ENCODE measurements at regions not wholly inside any gene's neighbourhood (a gene's known extent, or its start where the extent isn't known, plus 50 kb on each side); places are given as distances from the start of the nearest gene placed in this dataset.

DNA sequence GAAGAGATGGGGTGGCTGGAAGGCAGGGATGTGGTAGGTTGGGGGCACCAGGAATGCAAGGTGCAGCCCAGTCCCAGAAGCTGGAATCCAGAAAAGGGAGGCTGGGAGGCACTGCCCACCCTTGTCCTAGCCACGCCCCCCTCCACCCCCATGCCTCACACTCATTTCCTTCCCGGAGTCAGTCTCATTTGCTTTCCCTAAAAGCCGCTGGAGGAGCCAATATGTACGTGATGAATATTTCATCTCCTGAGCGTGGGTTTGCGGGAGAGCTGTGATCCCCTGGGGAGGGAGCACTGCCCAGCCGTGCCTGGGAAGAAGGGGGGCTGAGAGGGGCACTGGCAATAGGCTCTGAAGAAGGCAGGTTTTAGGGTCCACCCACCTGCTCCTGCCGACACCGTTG lies 124.5 kb upstream of the LHX1 start:
- Histone ChIP-seq H3K27me3 (ENCODE audit: control insufficient read depth in 3 of 3, insufficient read depth in 3 of 3, low read depth in 1 of 3, low read length in 3 of 3) (peaks cover 2 to 92% (median 23%) of the 10 kb centered on the region in 3 experiments), H2AFZ (ENCODE audit: low read length) (no peak overlapping the region), H2BK5ac (ENCODE audit: low read length) (no peak overlapping the region), H3K79me1 (ENCODE audit: low read depth, low read length) (no peaks in the 10 kb centered on the region), H3K9ac (ENCODE audit: low read depth, low read length, poor library complexity) (no peak overlapping the region), H4K8ac (ENCODE audit: low read depth, low read length) (no peak overlapping the region), H2AK5ac (ENCODE audit: low read depth, low read length) (no peak overlapping the region), H3K9me3 (replicated peaks in 1 of 2; ENCODE audit: control insufficient read depth in 2 of 2, insufficient read depth in 1 of 2, low read depth in 1 of 2, low read length in 2 of 2) (peaks cover 0 to 3% of the 10 kb centered on the region in 2 donors), H3K4me1 (ENCODE audit: control insufficient read depth in 2 of 2, insufficient read depth in 1 of 2, low read depth in 1 of 2, low read length in 2 of 2) (peaks cover 7 to 27% of the 10 kb centered on the region in 2 donors), H2BK15ac (ENCODE audit: low read length) (no peak overlapping the region), H3K4me2 (ENCODE audit: insufficient read depth, low read length, poor library complexity, severe bottlenecking) (no peak overlapping the region), H3K14ac (ENCODE audit: low read length) (peak overlapping the region; percentile 3), H3K4ac (ENCODE audit: low read length) (no peak overlapping the region), H3K36me3 (replicated peaks in 1 of 2; ENCODE audit: control insufficient read depth in 2 of 2, insufficient read depth in 2 of 2, low read length in 2 of 2) (no peaks in the 10 kb centered on the region), H3K27ac (replicated peaks; ENCODE audit: low read length) (no peak overlapping the region), H2BK12ac (ENCODE audit: low read length) (peak overlapping the region; percentile 65), H3K18ac (ENCODE audit: low read length) (peak overlapping the region; percentile 15), H3K23ac (ENCODE audit: low read depth, low read length, poor library complexity) (no peak overlapping the region), H3K4me3 (ENCODE audit: low read length in 2 of 2) (no peak overlapping the region), H4K91ac (ENCODE audit: low read depth, low read length, poor library complexity) (no peak overlapping the region), H2BK120ac (ENCODE audit: low read depth, low read length) (no peak overlapping the region)
- no CpG with 5 or more reads among the region's 9 CpGs for WGBS, 2 donors (ENCODE audit: extremely low coverage in 2 of 2, insufficient read length in 2 of 2, insufficient replicate concordance in 1 of 2)
- no peak for DNase-seq (ENCODE audit: low spot score)

DNA sequence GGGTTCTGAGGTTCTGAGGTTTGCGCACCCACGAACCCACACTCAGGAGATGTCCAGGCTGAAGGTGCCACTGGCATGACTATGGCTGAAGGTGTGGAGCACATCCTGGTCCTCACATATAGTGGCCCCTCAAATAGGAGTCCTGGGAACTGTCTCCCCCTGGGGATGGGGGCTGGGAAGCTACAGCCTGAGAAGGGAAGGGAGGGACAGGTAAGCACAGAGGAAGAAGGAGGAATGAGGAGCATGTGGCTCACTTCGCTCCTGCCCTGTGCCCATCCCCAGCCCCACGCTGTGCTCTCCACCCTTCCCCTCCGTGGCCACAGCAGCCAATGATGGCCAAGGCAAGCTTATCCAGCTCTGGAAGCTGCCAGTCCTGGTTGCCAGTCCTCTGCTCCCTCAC lies 123.9 kb upstream of the LHX1 start:
- no peak overlapping the region for H2BK12ac ChIP-seq (ENCODE audit: low read length)
- WGBS, 2 donors (ENCODE audit: extremely low coverage in 2 of 2, insufficient read length in 2 of 2, insufficient replicate concordance in 1 of 2), result no CpG with 5 or more reads among the region's 5 CpGs

DNA sequence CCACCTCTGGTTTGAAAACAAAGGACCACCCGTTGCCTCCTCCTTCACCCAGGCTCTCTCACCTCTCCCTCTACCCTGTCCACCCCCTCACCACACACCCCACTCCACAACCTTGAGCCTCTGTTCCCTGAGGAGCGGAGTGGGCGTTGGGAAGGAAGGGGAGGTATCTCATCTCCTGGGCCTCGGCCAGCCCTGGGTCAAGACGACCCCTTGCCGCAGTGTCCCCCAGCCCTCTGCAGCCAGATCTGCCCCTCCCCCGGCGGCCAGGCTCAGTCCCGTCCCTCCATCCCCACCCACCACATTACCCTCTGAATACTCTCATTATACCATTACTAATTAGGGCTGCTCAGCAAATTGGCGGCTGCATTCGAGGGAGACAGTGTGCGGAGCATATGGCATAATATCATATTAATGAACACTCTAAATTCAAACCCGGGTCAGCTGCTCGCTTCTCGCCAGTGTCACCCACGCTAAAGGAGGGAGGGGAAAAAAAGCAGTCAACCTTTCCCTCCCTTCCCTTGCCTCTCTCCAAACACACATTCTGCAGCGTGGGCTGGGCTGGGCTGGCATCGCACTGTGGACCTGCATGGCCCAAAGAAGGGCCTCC lies 123.2 kb upstream of the LHX1 start:
- Histone ChIP-seq H3K9ac (ENCODE audit: low read depth, low read length, poor library complexity) (no peak overlapping the region), H2BK15ac (ENCODE audit: low read length) (no peak overlapping the region), H4K91ac (ENCODE audit: low read depth, low read length, poor library complexity) (peak overlapping the region; percentile 48), H2AK5ac (ENCODE audit: low read depth, low read length) (no peak overlapping the region), H2BK5ac (ENCODE audit: low read length) (no peak overlapping the region), H3K23ac (ENCODE audit: low read depth, low read length, poor library complexity) (peak overlapping the region; percentile 16), H3K4me1 (ENCODE audit: control insufficient read depth in 2 of 2, insufficient read depth in 1 of 2, low read depth in 1 of 2, low read length in 2 of 2) (peaks cover 0 to 22% of the 10 kb centered on the region in 2 donors), H3K79me1 (ENCODE audit: low read depth, low read length) (no peaks in the 10 kb centered on the region), H3K4ac (ENCODE audit: low read length) (no peak overlapping the region), H3K27me3 (ENCODE audit: control insufficient read depth in 3 of 3, insufficient read depth in 3 of 3, low read depth in 1 of 3, low read length in 3 of 3) (peaks cover 0 to 87% (median 10%) of the 10 kb centered on the region in 3 experiments), H2BK120ac (ENCODE audit: low read depth, low read length) (no peak overlapping the region), H2AFZ (ENCODE audit: low read length) (no peak overlapping the region), H4K8ac (ENCODE audit: low read depth, low read length) (no peak overlapping the region), H3K4me3 (ENCODE audit: low read length in 2 of 2) (no peak overlapping the region), H3K14ac (ENCODE audit: low read length) (no peak overlapping the region), H2BK12ac (ENCODE audit: low read length) (no peak overlapping the region), H3K36me3 (replicated peaks in 1 of 2; ENCODE audit: control insufficient read depth in 2 of 2, insufficient read depth in 2 of 2, low read length in 2 of 2) (no peaks in the 10 kb centered on the region), H3K27ac (replicated peaks; ENCODE audit: low read length) (no peak overlapping the region), H3K18ac (ENCODE audit: low read length) (peak overlapping the region; percentile 74), H3K4me2 (ENCODE audit: insufficient read depth, low read length, poor library complexity, severe bottlenecking) (no peak overlapping the region), H3K9me3 (replicated peaks in 1 of 2; ENCODE audit: control insufficient read depth in 2 of 2, insufficient read depth in 1 of 2, low read depth in 1 of 2, low read length in 2 of 2) (peaks cover 0 to 3% of the 10 kb centered on the region in 2 donors)
- no peak for DNase-seq (ENCODE audit: low spot score)
- WGBS, 2 donors (ENCODE audit: extremely low coverage in 2 of 2, insufficient read length in 2 of 2, insufficient replicate concordance in 1 of 2), result no CpG with 5 or more reads among the region's 18 CpGs

More for the DNA sequence above, 123.9 kb upstream of the LHX1 start:
- H3K4me2 ChIP-seq (ENCODE audit: insufficient read depth, low read length, poor library complexity, severe bottlenecking), result no peak overlapping the region
- H3K14ac ChIP-seq (ENCODE audit: low read length), result no peak overlapping the region
- H3K79me1 ChIP-seq (ENCODE audit: low read depth, low read length), result no peaks in the 10 kb centered on the region
- no peaks in the 10 kb centered on the region for H3K36me3 ChIP-seq (replicated peaks in 1 of 2; ENCODE audit: control insufficient read depth in 2 of 2, insufficient read depth in 2 of 2, low read length in 2 of 2)
- H3K27ac ChIP-seq (replicated peaks; ENCODE audit: low read length), result no peak overlapping the region
- H2BK120ac ChIP-seq (ENCODE audit: low read depth, low read length), result no peak overlapping the region
- H3K18ac ChIP-seq (ENCODE audit: low read length), result no peak overlapping the region
- peaks cover 0 to 3% of the 10 kb centered on the region in 2 donors for H3K9me3 ChIP-seq (replicated peaks in 1 of 2; ENCODE audit: control insufficient read depth in 2 of 2, insufficient read depth in 1 of 2, low read depth in 1 of 2, low read length in 2 of 2)
- no peak overlapping the region for H4K91ac ChIP-seq (ENCODE audit: low read depth, low read length, poor library complexity)
- no peak overlapping the region for H2BK5ac ChIP-seq (ENCODE audit: low read length)
- no peak overlapping the region for H3K23ac ChIP-seq (ENCODE audit: low read depth, low read length, poor library complexity)
- no peak for DNase-seq (ENCODE audit: low spot score)
- H2BK15ac ChIP-seq (ENCODE audit: low read length), result no peak overlapping the region
- H2AFZ ChIP-seq (ENCODE audit: low read length), result no peak overlapping the region
- peaks cover 0 to 87% (median 17%) of the 10 kb centered on the region in 3 experiments for H3K27me3 ChIP-seq (ENCODE audit: control insufficient read depth in 3 of 3, insufficient read depth in 3 of 3, low read depth in 1 of 3, low read length in 3 of 3)
- H4K8ac ChIP-seq (ENCODE audit: low read depth, low read length), result no peak overlapping the region
- H3K4me3 ChIP-seq (ENCODE audit: low read length in 2 of 2), result no peak overlapping the region
- peak overlapping the region; percentile 89 for H2AK5ac ChIP-seq (ENCODE audit: low read depth, low read length)
- H3K9ac ChIP-seq (ENCODE audit: low read depth, low read length, poor library complexity), result no peak overlapping the region
- no peak overlapping the region for H3K4ac ChIP-seq (ENCODE audit: low read length)
- H3K4me1 ChIP-seq (ENCODE audit: control insufficient read depth in 2 of 2, insufficient read depth in 1 of 2, low read depth in 1 of 2, low read length in 2 of 2), result peaks cover 4 to 26% of the 10 kb centered on the region in 2 donors

DNA sequence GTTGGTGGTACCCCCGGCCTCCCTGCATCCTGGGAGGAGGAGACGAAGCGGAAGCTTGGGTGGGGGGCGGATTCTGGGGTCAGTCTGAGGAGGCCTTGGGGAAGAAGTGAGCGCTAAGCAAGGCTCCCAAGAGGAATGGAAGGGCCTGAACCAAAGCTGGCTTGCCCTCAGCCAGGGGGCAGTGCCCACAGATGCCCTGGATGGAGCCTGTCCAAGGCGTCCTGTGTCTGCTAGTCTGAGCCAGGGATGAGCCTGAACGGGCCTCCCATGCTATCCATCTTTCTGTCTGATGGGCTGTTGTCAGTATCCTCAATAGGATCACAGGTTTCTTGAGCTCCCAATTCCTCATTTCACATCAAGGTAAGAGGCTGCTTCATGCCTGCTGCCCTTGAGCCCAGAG lies 122.3 kb upstream of the LHX1 start:
- whole genome bisulfite sequencing, 2 donors (ENCODE audit: extremely low coverage in 2 of 2, insufficient read length in 2 of 2, insufficient replicate concordance in 1 of 2), result no CpG with 5 or more reads among the region's 7 CpGs
- Histone ChIP-seq H3K36me3 (replicated peaks in 1 of 2; ENCODE audit: control insufficient read depth in 2 of 2, insufficient read depth in 2 of 2, low read length in 2 of 2) (no peaks in the 10 kb centered on the region), H3K4me3 (ENCODE audit: low read length in 2 of 2) (no peak overlapping the region), H2AFZ (ENCODE audit: low read length) (no peak overlapping the region), H3K27me3 (ENCODE audit: control insufficient read depth in 3 of 3, insufficient read depth in 3 of 3, low read depth in 1 of 3, low read length in 3 of 3) (peaks cover 0 to 85% (median 4%) of the 10 kb centered on the region in 3 experiments), H3K9ac (ENCODE audit: low read depth, low read length, poor library complexity) (no peak overlapping the region), H2BK15ac (ENCODE audit: low read length) (peak overlapping the region; percentile 60), H4K8ac (ENCODE audit: low read depth, low read length) (no peak overlapping the region), H3K4ac (ENCODE audit: low read length) (no peak overlapping the region), H3K4me1 (ENCODE audit: control insufficient read depth in 2 of 2, insufficient read depth in 1 of 2, low read depth in 1 of 2, low read length in 2 of 2) (peaks cover 0 to 22% of the 10 kb centered on the region in 2 donors), H4K91ac (ENCODE audit: low read depth, low read length, poor library complexity) (no peak overlapping the region), H3K23ac (ENCODE audit: low read depth, low read length, poor library complexity) (no peak overlapping the region), H3K27ac (replicated peaks; ENCODE audit: low read length) (no peak overlapping the region), H2BK120ac (ENCODE audit: low read depth, low read length) (no peak overlapping the region), H2BK5ac (ENCODE audit: low read length) (no peak overlapping the region), H3K18ac (ENCODE audit: low read length) (peak overlapping the region; percentile 53), H3K4me2 (ENCODE audit: insufficient read depth, low read length, poor library complexity, severe bottlenecking) (no peak overlapping the region), H3K79me1 (ENCODE audit: low read depth, low read length) (no peaks in the 10 kb centered on the region), H2AK5ac (ENCODE audit: low read depth, low read length) (peak overlapping the region; percentile 43), H3K14ac (ENCODE audit: low read length) (no peak overlapping the region), H2BK12ac (ENCODE audit: low read length) (no peak overlapping the region), H3K9me3 (replicated peaks in 1 of 2; ENCODE audit: control insufficient read depth in 2 of 2, insufficient read depth in 1 of 2, low read depth in 1 of 2, low read length in 2 of 2) (peaks cover 0 to 3% of the 10 kb centered on the region in 2 donors)
- no peak for DNase-seq (ENCODE audit: low spot score)

Measured in neuronal stem cell (in vitro differentiated cells).